ENCODE measurements at regions not wholly inside any gene's neighbourhood (a gene's known extent, or its start where the extent isn't known, plus 50 kb on each side); places are given as distances from the start of the nearest gene placed in this dataset.

- Histone ChIP-seq H3K4me3 (replicated peaks in 1 of 3; ENCODE audit: insufficient read depth in 1 of 3, low read depth in 1 of 3, low read length in 3 of 3) (no peak overlapping the region), H3K9me3 (replicated peaks; ENCODE audit: control insufficient read depth, insufficient read depth, low read length) (no peaks in the 10 kb centered on the region), H3K27ac (ENCODE audit: insufficient read depth, low read depth, low read length) (no peak overlapping the region), H3K36me3 (ENCODE audit: control insufficient read depth in 2 of 2, extremely low read depth in 1 of 2, insufficient read depth in 2 of 2, low read length in 2 of 2) (no peaks in the 10 kb centered on the region), H3K79me2 (ENCODE audit: control insufficient read depth, insufficient read depth, low read length) (no peaks in the 10 kb centered on the region), H4K20me1 (replicated peaks; ENCODE audit: control insufficient read depth, extremely low read depth, insufficient read depth, low read length) (no peaks in the 10 kb centered on the region), H3K4me2 (ENCODE audit: insufficient read depth, low read length) (no peak overlapping the region), H3K9ac (replicated peaks; ENCODE audit: extremely low read depth, insufficient read depth, low read length) (no peak overlapping the region), H3K9me1 (replicated peaks; ENCODE audit: control insufficient read depth, extremely low read depth, insufficient read depth, low read length) (no peaks in the 10 kb centered on the region), H2AFZ (ENCODE audit: low read depth, low read length) (no peak overlapping the region), H3K4me1 (ENCODE audit: control insufficient read depth, extremely low read depth, insufficient read depth, low read length) (no peaks in the 10 kb centered on the region), H3K27me3 (ENCODE audit: control insufficient read depth in 2 of 2, insufficient read depth in 2 of 2, low read length in 2 of 2) (no peaks in the 10 kb centered on the region)
- no peak for DNase-seq (ENCODE audit: low read depth, low spot score)
- intact Hi-C loops (cut with micrococcal nuclease) (no loop called here), dilution Hi-C loops (cut with MboI; ENCODE audit: extremely low pct_ligation_motif_present, low sequenced_read_pairs) (no loop called here)
- ChIA-PET CTCF (no interaction called here), POLR2A (no interaction called here)
- no TSS peak for BruUV-seq (replicated peaks)
- FAIRE-seq: no peak
- no peak for TF ChIP-seq FOS (IDR thresholded peaks at IDR 0.05; ENCODE audit: borderline replicate concordance, insufficient read depth, low read length)
- no peak for TF ChIP-seq MAX (IDR thresholded peaks at IDR 0.05; ENCODE audit: insufficient read depth, insufficient read length)
- no peak for TF ChIP-seq EZH2 (IDR thresholded peaks at IDR 0.05; ENCODE audit: borderline replicate concordance, low read depth, low read length, severe bottlenecking)
- no peak for TF ChIP-seq JUN (IDR thresholded peaks at IDR 0.05; ENCODE audit: borderline replicate concordance, insufficient read depth, insufficient read length, low read depth)
- no peak for TF ChIP-seq POLR2A (IDR thresholded peaks at IDR 0.05; ENCODE audit: low read depth, low read length)
- no peak for TF ChIP-seq CTCF (IDR thresholded peaks at IDR 0.05; ENCODE audit: extremely low read depth in 1 of 2, insufficient read depth in 1 of 2, low read depth in 1 of 2, low read length in 2 of 2)
- TF ChIP-seq GATA2 (IDR thresholded peaks at IDR 0.05; ENCODE audit: insufficient read depth, insufficient read length, low read depth, low read length): no peak
- TF ChIP-seq MYC (IDR thresholded peaks at IDR 0.05; ENCODE audit: low read depth, low read length): no peak
- no peak for TF ChIP-seq POLR2AphosphoS5 (IDR thresholded peaks at IDR 0.05; ENCODE audit: insufficient read depth, low read depth, low read length)
Observed at GRCh38 chr12:115716551-115716950, 560.9 kb downstream of the MED13L start.

All from endothelial cell of umbilical vein (primary cell).